ENCODE measurements at regions not wholly inside any gene's neighbourhood (a gene's known extent, or its start where the extent isn't known, plus 50 kb on each side); places are given as distances from the start of the nearest gene placed in this dataset.

DNA sequence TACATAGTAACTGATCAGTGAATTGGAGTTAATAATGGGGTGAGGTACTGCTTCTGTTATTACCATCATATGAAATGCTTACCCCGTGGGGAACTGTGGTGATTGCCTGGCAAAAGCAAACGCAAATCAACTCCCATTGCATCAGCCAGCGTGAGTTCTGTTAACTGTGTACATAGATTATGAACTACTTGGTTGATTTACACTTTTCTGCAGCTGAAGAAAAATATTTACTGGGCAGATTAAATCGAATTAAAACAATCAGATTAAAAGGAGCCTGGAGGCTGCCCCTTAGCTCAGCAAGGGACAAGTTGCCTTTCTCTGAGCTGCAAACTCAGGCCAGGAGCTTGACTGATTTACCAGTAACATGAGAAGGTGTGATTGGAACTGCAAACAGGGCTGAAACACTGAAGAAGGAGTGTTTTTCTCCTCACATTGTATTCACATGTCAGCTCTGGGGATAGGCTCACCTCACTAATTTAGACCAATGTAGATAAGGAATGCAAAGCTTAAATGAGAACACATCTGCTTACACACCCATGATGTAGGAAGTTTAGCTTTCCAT, 220.1 kb downstream of the OSR1 start:
- DNase-seq (ENCODE audit: low read depth in 2 of 2): no peak

DNA sequence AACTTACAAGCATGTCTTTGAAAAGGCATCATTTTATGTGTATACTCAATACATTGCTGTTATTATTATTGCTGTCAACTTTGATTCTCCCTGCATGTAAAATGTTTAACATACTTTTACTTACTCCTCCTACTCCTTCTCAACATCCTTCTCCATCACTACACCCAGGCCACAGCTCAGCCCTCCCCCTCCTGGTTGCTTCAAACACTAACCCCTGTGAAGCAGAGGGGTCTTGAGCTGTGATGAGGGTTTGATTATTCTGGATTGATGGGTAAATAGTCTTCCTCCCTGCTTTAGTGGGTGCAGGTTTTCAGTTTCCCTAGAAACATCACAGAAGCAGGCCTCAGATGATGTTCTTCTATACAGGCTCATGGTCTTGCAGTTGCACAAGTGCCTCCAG, 221.0 kb downstream of the OSR1 start:
- no peak for DNase-seq (ENCODE audit: low read depth in 2 of 2)

- DNase-seq (ENCODE audit: low read depth in 2 of 2): no peak
These were observed 225.5 kb downstream of the OSR1 start for GRCh38 chr2:19132967-19133366.

- no peak for DNase-seq (ENCODE audit: low read depth in 2 of 2)
These were observed 226.6 kb downstream of the OSR1 start for GRCh38 chr2:19131871-19132270.

DNA sequence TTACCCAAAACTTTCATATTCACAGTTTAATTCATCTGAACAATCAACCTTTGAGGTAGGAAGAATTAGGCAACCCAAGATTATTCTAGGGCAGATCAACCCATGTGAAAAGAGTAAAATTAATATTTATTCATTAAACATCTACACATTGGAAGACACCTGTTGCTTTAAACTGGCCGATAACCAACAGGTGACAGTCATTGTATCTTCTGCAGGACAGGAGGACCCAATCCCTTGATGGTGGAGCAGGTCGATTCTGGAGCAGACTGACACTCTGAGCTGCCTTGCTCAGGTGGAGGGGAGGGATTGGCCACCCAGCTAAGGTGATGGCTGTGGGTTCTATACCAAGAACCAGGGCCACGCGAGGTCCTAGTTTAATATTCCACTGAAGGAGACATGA, 230.3 kb downstream of the OSR1 start:
- DNase-seq (ENCODE audit: low read depth in 2 of 2): no peak

DNA sequence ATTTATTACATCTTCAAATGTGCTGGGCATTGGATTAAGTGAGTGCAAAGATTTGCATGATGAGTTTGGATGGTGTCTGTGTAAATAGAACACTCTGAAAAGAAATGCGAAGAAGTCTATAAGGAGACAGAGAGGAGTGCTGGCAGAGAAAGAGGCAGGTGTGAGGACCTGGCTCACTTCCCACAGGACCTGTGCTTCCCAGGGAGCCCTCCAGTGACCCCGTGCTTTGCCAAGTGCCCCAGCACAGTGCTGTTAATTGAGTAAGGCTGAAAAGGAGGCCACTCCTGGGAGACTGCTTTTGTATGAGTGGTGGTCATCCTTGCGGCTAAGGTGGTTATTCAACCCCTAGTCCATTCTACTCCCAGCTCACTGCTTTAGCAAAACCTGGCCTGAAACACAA, 230.8 kb downstream of the OSR1 start:
- DNase-seq (ENCODE audit: low read depth in 2 of 2): no peak

DNA sequence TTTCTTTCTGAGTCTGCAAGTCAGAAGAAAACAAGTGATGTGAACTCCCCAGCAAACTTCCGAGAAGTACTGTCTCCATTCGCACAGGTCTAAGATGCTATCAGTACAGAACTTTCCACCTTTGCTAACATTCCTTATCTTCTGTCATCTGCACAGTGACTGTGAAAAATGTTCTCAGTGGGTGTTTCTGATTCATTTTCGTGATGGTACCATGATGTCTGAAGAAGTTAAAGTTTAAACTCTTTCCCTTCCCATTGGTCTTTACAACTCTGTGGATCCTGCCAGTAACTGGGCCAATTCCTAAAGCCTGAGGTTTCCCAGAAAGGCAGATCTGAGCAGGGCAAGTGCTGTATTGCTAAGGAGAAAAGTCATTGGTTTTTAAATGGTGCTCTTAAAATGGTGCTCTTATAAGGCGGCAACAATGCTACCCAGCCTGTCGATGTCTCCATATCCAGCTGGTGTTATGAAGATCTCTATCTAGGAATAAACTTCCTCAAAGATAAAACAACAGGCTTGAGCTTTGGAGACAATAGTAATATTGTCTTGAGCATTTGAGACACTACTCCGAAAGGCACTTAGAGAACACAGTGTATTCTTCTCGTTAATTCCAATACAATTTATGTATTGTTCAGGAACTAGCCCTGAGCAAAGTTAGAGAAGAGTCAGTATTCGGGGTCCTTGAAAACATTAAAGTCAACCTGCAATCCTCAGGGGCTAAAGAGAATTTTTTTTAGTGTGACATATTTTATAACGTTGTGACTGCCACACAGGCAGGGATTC, 232.3 kb downstream of the OSR1 start:
- DNase-seq (ENCODE audit: low read depth in 2 of 2): no peak

GRCh38 chr2:19124135-19124534, 234.3 kb downstream of the OSR1 start:
- DNase-seq (ENCODE audit: low read depth in 2 of 2): no peak

DNA sequence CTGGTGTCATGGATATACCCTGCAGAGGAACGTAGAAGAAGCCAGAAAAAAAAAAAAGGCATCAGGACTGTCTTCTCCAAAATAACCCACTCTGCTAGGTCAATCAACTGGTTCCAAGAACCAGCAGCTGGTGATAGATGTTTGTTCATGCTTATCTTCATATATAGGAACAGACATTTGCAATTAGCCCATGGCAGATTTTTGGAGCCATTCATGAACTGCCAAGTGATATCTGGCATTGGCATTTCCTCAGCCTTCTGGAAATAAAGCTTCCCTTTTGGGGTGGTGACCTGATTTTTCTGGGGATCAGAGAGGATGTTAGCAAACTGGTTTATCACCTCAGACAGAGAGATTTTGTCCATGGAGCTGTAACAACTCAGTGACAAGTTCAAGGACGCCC, 234.9 kb downstream of the OSR1 start:
- no peak for DNase-seq (ENCODE audit: low read depth in 2 of 2)

- DNase-seq (ENCODE audit: low read depth in 2 of 2): no peak
These were observed 236.2 kb downstream of the OSR1 start for GRCh38 chr2:19122220-19122619.

DNA sequence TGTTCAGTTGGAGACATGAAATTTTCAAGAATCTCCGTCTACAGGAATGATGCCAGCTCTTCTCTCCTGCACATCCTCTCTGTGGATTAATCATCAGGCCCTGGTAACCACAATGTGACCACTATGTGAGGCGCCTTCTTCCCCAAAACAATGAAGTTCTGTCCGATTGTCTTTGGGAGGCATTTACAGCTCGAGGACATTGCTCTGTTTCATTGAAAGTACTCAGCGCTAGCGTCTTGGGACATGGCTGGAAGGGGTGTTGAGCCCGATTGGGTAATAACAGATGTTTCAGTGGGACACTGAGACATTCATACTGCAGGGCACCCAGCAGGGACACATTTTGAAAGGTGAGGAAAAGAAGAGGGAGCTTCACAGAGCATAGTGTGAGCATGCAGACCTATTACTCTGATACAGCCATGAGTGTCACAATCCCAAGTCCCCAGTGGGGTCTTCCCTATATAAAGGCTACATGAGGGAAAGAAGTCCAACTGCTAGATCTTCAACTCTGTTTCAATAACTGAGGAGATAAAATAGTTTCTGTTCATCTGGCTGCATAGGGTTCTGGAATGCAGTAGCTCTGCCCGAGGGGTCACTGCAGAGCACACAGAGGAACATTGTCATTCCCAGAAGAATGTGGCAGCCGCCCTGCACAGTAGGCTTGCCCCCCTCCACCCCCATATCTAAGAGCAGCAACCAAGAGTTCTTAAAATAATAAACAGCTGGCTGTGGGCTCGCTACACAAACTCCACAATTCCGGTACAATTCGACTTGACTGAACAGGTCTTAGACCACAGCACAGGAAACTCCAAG, 237.3 kb downstream of the OSR1 start:
- DNase-seq (ENCODE audit: low read depth in 2 of 2): no peak

GRCh38 chr2:19120181-19120580, 238.2 kb downstream of the OSR1 start:
- no peak for DNase-seq (ENCODE audit: low read depth in 2 of 2)

DNA sequence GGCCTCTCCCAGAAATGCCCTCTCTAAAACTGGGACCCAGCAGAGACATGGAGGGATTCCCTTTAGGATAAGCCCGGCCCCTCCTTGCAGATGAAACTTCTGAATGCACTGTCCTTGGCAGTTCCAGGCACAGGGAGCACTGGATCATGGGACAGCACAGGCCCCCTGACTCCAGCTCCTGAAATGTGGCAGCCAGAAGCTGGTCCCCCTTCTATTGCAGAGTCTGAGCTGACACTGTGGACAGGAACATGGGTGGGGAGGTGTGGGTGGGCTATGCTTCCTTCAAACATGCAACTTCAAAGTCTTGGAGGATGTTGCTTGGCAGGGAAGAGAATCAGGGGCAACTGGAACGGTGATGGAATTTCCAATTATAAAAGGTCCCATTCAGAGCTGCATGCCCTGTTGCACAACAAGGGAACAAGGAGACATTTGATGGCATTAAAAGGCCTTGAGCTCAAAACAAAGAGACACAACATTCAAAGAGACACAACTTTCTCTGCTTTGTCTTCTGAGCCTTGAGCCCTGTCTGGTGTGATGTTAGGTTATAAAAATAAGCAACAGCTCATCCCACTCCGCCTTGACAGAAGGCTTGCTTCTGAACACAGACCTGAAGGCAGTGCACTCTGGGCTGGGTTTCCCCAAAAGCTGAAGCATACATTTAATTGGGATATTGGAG, 239.0 kb downstream of the OSR1 start:
- DNase-seq (ENCODE audit: low read depth in 2 of 2): no peak

DNA sequence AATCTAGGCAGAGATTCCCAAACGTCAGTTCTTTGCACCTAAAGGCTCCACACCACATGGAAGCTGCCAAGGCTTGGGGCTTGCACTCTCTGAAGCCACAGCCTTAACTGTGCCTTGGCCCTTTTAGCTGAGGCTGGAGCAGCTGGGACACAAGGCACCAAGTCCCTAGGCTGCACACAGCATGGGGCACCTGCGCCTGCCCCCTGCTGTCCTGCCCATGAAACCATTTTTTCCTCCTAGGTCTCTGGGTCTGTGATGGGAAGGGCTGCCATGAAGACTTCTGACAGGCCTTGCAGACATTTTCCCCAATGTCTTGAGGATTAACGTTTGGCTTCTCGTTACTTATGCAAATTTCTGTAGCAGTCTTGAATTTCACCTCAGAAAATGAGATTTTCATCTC, 241.5 kb downstream of the OSR1 start:
- no peak for DNase-seq (ENCODE audit: low read depth in 2 of 2)

- no peak for DNase-seq (ENCODE audit: low read depth in 2 of 2)
These were observed 243.6 kb downstream of the OSR1 start for GRCh38 chr2:19114754-19115231.

DNA sequence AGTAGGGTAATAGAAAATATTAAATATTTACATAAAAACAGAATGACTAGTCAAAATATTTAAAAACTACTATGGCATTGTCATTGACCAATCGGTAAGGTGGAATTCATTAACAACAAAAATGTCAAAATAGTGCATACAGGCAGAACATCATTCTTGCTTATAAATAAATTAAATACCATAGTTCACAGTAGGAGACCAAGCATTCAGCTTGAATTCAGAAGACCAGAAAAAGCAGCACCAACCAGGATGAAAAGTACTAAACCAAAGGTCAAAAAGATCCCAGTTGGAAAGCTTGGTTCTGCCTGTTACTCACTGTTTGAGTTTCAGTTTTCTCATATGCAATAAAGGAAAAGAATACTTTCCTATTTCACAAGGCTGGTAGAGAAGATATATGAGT, 244.3 kb downstream of the OSR1 start:
- DNase-seq (ENCODE audit: low read depth in 2 of 2): no peak

- no peak for DNase-seq (ENCODE audit: low read depth in 2 of 2)
These were observed 247.1 kb downstream of the OSR1 start for GRCh38 chr2:19111354-19111753.

DNA sequence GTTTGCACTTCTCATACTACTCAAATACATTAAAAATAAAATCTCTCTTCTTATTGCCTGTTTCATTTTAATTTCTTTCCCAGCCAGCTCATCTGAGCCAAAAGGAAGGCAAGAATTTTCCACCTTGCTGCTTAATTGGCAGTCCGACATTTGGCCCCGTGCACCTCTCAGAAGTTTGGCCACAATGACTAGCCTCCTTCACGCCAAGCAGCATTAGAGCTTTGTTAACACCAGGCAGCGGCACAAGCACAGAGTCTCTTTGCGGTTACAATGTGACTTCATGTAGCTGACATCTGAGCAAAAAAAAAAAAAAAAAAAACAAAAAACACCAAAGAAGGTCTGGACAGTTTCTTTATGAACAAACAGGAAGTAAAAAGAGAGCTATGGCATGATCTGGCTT, 248.9 kb downstream of the OSR1 start:
- DNase-seq (ENCODE audit: low read depth in 2 of 2): no peak

DNA sequence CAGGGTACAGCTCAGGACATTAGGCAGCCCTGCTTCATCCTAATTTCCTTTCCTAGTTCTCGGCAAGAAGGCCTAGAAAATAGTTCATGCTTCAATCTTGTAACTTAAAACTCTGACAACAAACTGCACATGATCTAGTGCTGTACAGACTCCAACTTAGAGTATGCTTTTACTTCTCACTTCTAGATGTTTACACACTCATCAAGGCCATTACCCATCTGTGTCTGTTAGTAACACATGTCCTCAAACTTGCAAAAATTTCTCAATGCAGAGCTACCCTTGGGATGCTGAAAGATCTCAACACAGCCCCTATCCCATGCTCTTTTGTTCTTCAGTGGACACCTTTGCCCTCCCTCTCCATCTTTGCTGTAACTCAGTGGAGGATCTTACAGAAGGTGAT, 252.0 kb downstream of the OSR1 start:
- no peak for DNase-seq (ENCODE audit: low read depth in 2 of 2)

DNA sequence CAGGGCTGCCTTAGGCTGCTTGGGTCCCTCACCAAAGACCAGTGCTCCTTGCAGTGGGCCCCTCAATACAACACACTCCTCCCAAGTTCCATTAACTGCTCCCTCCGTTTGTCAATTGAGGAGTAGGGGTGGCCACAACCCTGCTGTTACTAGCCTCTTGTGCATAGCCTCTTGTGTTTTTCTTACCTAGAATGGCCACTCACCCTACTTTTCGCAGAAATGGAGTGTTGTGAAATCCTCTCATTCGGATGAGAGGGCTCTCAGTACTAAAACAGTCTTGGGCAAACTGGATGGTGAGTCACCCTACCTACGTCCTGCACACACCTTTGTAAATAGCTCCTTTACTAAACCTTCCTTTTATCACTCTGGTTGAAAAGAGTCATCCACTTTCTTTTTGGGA, 253.9 kb downstream of the OSR1 start:
- no peak for DNase-seq (ENCODE audit: low read depth in 2 of 2)

DNA sequence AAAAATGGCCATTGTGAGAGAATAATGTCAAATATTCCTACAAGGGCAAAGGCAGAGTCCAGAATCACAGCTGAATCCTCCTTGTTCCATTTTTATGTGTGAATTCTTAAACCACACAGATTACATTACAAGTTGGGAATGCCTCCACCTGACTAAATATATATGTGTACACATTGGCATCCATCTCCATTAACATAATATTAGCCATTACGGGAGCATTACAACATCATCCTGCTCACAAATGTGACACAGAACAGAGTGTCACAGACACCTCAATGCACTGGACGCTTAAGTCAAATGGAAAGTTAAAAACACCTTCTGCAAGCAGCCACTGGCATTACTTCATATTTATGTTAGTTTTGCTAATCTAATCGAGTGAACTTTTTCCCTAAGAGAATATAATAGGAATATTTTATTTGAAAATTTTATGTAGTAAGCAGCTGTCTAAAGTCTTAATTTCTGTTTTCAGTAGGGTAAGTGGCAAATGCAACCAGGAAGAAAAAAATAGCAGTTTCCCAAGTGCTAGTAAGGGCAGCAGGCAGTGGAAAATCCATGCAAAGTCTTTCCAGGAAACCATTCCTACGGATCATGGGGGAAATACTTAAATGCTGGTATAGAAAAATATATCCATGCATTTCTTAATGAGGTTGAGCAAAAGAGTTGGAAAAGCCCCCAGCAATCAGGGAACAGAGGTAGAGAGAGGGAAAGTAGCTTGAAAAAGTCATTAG, 255.6 kb downstream of the OSR1 start:
- DNase-seq (ENCODE audit: low read depth in 2 of 2): no peak

GRCh38 chr2:19101968-19102367, 256.5 kb downstream of the OSR1 start:
- no peak for DNase-seq (ENCODE audit: low read depth in 2 of 2)

Measured in stimulated activated CD4-positive, alpha-beta T cell treated with anti-CD3 and anti-CD28 coated beads, Interleukin-12 subunit alpha, Interleukin-12 subunit beta, amount 100 ng/mL, for 24 hours (primary cell).